Activated T-cell treated with anti-CD3 and anti-CD28 coated beads for 1 hour (primary cell): ENCODE measurements at regions not wholly inside any gene's neighbourhood (a gene's known extent, or its start where the extent isn't known, plus 50 kb on each side); places are given as distances from the start of the nearest gene placed in this dataset.
"Not testable (repeated sequence)": the region's sequence is repeated elsewhere in the genome, so short reads cannot be mapped to it uniquely, and the experiment has no call there.

Source experiments
- DNase-seq: peaks from one replicate; pipeline ENCODE4 v3.0.0-alpha.2; 2020; ENCODE audit warnings: low read depth

DNA sequence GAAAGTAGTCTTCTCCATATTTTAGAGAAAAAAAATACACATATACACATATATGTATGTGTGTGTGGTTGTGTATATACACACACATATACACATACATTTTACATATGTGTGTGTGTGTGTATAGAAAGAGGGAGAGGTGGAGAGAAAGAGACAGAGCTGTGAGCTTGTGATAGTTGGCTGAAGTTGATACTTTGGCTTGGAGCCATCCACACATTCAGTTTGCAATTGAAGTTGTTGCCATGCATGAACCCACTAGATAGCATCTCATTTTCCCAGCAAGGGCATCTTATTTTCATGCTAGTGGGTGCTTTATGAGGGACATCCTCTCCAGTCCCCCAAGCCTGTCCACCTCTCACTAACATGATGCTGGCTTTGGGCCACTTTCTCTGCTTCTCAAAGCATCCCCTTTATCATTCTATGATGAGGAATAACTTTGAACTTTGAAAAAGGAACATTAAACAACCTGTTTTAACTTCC is 228.6 kb downstream of the ZNF621 start:
- no peak for DNase-seq

DNA sequence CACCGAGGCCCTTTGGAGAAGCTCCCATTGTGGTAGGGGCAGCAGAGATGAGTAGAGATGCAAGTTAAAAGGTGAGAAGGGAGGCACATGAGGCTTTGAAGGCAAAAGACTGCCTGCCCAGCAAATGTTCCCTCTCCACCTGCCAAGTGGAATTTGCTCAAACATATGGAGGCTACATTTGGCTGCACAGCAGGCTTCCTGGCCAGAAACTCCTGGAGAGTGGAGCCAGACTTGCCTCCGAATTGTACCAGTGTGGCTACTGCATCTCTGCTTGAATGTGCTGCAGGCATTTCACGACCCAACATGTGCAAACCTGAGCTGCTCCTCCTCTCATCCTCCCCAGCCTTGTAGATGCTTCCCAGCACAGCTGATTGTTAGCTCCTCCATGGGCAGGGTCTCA is 229.2 kb downstream of the ZNF621 start:
- no peak for DNase-seq

DNA sequence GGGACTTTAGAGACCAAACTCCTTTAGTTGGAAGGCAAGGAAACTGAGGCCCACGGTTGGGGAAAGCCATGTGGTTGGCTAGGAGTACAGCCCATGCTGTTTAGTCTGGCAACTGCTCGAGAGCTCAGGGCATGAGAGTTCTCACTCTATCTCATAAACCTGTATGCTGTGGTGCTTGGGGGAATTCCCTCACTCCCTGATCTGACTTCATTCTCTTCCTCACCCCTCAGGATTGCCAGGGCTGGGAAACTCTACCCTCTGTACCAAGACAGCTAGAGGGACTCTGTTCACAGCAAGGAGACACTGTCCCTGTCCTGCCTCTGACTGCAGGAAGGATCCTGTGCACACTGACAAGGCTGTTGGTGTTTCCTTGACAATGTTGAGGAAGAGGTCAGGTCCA is 230.2 kb downstream of the ZNF621 start:
- no peak for DNase-seq

DNA sequence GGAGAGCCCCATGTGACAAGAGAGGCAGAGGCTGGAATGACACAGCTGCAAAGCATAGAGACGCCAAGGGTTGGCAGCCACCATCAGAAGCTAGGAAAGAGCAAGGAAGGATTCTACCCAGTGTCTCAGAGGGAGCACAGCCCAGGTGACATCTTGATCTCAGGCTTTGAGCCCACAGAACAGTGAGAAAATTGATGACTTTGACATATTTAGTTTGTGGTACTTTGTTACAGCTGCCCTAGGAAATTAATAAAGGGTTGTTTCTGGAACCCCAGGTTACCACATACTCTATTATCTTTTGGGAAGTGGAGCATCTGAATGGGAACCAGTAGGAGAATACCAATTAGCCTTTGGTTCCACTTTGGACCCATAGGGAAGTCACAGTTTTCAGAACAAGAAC is 231.7 kb downstream of the ZNF621 start:
- no peak for DNase-seq

DNA sequence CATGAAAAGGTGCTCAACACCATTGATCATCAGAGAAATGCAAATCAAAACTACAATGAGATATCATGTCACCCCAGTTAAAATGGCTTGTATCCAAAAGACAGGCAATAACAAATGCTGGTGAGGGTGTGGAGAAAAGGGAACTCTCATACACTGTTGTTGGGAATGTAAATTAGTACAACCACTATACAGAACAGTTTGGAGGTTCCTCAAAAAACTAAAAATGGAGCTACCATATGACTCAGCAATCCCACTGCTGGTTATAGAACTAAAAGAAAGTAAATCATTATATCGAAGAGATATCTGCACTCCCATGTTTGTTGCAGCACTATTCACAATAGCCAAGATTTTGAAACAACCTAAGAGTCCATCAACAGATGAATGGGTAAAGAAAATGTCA is 238.0 kb downstream of the ZNF621 start:
- DNase-seq, result not testable (repeated sequence)

DNA sequence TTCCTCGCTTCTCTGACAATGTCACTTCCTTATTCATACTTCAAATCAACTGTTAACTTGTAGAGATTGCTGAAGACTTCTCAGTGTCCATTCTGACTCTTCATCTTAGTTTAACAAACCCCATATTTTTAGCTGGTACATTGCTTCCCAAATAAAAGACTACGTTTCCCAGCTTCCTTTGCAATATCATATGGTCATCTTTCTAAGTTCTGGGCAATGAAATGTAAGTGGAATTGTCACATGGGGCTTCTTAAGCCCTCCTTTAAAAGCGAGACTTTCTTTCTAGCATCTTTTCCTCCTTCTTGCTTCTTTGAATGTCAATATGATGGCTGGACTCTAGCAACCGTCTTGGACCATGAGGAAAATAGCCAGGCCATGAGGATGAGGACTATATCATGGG is 239.0 kb downstream of the ZNF621 start:
- no peak for DNase-seq

DNA sequence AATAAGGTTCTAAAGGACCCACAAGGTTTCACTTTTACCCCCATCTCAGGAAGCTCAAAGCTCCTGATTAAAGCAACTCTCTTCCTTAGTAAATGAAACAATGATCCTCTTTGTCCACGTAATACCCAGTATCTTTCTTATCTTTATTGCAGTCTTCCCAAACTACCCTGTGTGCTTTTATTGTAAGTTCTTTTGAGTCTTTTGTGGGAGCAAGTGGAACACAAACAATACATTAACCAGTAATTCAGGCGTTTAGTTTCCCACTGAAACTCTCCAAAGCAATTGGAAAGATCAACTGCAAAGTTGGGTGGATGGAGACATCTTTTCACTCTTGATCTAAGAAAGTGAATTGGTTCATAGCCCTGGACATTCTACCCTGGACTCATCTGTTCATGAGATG is 240.0 kb downstream of the ZNF621 start:
- no peak for DNase-seq

DNA sequence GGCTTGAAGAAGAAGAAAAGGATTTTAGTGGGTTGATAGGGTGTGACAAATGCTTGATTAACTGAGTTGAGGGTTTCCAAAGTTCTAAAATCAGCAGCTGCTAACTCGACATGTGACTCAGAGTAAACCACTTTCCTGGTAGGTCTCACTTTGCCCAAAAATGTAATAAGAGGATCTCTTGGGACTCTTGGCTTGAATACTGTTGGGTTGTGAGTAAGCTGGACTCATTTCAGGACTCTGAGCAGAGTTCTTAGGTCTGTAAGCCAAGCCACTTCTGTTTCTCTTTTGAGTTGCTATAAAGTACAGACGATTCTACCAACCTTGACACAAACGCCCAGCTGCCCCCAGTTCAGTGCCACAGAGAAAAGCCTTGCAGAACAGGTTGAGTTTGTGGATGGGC is 241.1 kb downstream of the ZNF621 start:
- no peak for DNase-seq

DNA sequence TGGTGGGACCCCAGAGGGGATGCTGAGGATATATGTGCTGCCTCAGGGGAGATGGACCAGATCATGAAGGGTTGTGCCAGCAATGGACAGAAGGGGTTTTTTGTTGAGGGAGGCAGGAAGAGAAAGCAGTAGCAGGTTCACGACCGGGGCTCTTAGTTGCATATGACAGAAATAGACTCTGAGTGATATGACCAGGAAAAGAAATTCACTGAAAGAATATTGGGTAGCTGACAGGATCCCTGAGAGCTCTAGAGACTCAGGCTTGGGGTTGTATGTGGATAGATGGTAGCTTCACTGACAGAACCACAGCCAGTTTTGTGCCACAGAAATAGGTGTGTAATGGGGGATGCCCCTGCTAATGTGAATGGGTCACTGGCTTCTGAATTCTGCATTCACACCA is 241.6 kb downstream of the ZNF621 start:
- DNase-seq, result no peak

DNA sequence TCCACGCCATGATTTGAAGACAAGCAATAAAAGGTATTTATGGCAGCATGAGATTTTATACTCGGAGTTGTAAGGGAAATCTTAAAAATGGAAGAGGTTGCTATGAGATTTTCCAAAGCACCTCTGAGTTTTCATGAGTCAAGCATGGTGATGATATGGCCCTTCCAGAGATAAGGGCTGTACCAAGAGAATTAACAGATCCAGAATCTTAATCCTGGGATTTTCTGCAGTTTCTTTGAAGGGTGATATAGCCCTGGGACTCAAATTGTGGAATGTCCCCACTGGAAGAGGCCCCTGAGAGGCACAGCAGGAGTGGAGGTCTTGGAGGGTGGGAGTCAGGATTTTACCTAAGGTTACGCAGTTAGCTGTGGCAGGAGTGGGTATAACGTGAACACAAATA is 243.3 kb downstream of the ZNF621 start:
- DNase-seq, result no peak

DNA sequence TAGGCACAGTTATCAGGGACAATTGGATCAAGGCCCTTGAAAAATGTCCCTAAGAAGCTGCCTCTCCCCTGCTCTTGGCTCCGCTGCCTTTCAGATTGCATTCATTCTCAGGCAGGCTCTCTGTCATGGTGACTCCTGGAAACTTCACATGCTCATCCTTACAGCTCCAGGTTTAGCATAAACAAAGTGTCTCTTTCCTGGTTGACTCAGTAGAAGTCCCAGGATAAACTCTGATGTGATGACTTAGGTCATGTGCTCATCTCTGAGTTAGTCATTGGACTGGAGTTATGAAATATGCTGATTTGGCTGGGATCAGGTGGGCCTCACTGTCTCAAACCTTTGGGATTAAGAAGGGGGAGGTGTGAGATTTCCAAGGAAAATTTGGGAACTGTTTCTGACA is 243.8 kb downstream of the ZNF621 start:
- DNase-seq, result no peak

DNA sequence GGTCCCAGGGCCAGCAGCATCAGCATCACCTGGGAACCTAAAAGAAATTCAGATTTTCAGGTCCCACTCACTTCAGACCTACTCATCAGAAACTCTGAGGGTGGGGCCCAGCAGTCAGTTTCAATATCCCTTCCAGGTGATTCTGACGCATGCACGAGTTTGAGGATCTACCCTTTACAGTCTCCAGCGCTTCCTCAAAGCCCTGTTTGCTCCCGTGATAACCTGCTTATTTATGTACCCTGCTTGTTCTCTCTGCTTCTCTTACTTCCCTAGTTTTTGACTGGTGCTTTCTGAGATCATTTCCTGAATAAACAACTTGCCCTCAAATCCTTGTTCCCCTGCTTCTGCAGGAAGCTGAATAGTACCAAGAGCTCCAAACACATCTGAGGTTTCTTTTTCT is 245.3 kb downstream of the ZNF621 start:
- DNase-seq, result no peak

DNA sequence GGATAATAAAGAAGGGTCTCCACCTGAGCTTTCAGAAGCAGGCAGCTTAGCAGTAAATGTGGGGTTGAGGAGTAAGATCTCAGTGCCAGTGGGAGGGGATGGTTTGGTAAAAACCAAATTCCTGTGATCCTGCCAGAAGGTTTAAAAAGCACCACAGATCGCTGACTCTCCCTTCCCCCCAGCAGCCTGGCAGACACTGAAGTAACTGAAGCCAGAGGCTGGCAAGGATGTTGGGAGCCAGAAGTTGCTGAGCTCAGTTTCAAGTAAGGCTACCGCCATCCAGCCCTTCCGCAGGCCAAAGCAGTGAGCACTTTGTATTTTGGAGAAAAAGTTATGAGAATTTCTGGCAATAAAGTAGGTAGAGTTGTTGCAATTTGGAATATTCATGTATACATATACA is 246.4 kb downstream of the ZNF621 start:
- DNase-seq, result no peak

DNA sequence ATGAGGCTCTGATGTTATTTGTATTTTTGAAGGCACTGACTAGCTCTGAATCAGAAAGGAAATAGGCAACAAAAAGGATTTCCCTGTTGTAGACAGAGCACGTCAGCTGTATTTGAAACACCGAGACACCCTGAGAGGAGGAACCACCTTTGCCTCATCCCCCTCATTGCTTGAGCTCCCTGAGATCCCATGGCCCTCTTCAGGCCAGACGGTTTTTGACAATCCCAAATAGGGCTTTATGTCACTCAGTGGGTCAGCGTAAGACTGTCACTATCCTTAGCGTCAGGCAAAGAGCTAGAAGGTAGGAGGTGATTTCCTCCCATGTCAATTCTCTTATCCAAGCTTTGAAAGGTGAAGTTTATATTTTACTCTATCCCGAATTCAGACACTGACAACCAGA is 254.3 kb downstream of the ZNF621 start:
- no peak for DNase-seq

DNA sequence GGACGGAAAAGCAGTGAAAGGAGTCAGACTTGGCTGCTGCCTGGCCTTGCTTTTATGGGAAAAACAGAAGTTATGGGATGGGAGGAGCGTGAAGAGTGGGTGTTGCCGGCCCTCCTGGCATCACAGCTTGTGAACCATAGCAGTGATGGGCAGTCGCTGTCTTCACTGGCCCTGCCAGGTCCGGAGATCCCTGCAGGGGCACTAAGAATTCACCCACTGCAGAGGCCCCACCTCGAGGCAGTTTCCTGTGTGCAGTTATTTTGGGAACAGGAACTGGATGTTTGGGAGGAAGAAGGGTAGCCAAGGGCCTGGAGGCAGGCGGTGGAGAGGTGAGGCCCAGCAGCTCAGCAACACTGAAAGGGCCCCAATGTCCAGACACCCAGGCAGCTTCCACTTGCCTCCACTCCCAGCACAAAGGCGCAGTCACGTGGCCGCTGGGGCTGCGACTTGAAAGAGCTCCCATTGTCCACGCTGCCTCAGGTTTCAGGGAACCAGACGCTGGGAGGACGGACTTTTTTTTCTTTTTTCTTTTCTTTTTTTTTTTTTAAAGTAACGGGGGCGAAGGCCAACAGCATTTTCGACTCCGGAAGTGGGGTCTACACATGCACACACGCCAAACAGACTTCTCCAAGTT is 255.6 kb downstream of the ZNF621 start:
- no peak for DNase-seq

DNA sequence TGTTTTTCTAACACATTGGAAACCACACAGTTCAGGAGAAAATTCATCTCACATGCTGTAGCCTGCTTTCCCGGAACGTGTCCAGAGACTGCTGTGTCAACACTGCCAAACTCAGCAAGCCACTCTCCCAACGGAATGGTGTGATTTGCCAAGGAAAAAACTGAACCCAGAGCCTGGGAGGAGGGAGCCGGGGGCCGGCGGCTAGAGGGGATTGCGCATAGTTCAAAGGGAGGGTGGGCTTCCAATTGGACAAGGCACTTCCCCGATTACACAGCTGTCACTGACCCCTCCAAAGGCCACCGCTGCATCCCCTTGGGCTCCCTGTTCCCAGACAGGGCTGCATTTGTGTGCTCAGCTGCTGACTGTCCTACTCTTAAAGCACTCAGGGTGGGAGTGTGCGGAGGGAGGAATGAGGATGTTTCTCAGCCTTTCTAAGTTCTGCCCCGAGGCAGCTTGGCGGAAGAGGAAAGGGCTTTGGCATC is 256.2 kb downstream of the ZNF621 start:
- no peak for DNase-seq

DNA sequence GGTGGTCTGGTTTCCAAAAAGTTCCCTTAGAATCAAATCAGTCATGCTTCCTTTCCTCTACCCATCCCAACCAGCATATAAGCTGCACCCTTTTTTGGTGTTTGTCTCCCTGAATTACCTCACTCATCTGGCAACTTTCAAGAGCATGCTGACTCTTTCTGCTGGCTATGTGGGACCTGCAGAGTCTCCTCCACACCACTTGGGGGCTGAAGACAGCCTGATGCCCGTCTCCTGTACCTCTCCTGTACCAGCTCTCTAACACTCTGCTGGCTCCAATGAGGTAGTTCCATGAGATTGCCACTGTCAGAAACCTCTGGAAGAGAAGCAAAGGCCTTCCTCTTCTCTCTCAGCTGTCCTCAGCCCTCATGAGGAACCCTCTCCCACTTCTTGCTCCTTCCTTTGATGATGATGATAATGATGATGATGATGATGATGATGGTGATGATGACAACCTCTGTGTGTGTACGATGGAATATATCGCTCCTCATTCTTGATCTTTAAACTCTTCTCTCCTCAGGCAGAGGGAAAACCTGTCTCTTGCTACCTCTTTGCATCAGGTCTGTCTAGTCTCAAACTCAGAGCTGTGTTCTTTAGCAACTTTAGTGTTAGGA is 257.5 kb downstream of the ZNF621 start:
- no peak for DNase-seq

DNA sequence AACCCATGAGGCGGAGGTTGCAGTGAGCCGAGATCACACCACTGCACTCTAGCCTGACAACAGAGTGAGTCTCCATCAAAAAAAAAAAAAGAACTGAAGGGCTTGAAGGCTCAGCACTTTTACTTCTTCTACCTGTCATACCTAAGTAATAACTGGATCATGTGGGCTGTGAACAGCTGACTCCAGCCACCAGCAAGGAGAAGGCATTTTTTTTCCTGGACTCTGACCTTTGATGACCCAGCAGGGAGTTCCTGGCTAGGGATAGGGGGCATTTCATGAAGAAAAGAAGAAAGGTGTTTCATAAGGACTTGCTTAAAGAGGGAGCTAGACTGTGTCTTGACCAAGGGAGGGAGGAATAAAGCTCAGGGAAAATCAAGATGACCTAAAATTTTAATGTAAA is 266.0 kb downstream of the ZNF621 start:
- no peak for DNase-seq

DNA sequence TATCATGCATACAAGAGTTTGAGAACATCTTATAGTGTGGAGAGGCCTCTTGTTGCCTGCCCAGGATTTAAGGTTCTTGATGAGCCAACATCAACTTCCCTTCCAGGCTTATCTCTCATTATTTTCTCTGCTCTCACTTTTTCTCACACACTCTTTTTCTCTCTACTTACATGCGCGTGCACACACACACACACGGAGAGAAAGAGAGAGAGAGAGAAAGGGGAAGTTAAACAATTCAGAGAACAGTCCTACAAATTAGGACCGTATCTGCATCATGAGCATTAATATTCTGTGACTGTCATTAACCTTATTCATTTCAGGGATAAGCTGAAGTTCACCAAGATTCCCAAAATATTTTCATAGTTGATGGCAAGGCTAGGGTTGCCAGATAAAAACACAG is 269.0 kb downstream of the ZNF621 start:
- DNase-seq, result no peak

DNA sequence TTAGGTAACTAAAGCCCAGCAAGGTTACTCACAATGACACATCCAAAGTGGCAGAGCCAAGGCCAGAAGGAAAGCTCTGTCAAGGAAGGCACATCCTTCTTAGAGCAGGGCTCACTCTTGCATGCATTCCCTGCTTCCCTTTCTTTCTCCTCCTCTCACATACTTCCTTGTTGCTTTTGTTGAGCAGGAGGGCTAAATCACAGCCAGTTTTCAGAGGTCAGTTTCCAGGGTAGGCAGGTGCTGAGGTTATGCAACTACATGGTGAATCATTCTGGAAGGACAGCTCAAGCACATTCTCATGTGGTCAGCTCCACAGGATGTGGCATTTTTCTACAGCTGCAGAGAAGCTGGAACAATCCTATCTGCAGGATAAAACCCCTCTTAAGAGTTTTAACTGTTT is 275.6 kb downstream of the ZNF621 start:
- DNase-seq, result no peak

DNA sequence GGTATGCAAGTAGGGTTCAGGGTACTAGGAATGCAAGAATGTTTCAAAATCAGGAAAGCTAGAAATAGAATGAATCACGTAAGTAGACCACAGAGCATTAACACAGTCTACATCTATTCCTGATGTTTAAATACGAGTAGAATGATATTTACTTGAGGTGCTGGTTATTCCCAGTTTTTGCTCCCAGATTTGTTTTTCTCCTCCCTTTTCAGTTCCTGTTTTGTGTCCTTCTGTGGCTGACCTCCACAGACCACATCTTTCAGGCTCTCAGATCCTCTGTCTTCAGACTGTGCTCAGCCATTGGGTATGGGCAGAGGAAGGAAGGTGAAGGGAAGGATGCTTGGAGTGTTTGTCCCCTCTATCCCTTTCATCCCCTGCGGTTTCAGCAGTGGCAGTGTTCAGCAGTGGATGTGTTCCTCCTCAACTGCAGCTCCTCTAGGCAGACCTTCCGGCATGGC is 276.6 kb downstream of the ZNF621 start:
- DNase-seq, result no peak

DNA sequence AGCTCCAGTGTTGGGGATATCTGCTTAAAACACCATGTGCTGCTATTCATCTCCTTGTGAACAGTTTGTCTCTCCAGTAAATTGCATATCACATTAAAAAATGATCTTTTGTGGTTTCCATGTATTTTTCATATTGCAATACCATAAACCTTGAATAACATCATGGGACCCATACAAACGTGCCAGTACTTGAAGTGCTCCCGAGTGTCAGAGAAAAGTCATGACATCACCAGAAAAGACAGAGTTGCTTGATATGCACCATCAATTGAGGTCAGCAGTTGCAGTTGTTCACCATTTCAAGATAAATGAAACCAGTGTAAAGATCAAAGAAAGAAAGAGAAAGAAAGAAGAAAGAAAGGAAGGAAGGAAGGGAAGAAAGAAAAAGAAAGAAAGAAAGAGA is 278.6 kb downstream of the ZNF621 start:
- no peak for DNase-seq

DNA sequence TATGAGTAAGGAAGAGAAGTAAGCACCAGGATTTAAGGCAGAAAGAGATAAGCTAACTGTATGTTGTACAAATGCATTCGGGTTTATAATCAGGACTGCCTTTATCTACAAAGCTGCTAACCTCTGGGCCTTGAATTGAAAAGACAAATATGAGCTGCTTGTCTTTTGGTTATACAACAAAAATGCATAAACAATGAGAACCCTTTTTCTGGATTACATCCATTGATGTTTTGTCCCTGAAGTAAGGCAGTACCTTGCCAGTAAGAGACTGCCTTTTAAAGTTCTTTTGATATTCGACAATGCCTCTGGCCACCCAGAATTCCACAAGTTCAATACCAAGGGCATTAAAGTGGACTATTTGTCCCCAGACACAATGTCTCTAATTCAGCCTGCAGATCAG is 280.7 kb downstream of the ZNF621 start:
- no peak for DNase-seq

DNA sequence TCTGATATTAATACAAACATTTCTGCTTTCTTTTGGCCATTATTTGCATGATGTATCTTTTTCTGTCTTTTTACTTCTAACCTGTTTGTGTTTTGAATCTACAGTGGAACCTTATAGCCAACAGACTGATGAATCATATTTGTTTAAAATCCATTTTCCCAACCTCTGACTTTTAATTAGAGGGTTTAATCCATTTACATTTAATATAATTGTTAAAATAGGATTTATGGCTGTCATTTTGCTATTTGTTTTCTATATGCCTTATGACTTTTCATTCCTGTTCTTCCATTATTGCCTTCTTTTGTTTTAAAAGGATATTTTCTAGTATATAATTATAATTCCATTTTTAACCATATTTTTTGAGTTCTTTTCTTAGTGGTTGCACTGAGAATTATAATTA is 286.1 kb downstream of the ZNF621 start:
- DNase-seq, result no peak
